Right cardiac atrium (tissue), 5 donors: ENCODE measurements at regions not wholly inside any gene's neighbourhood (a gene's known extent, or its start where the extent isn't known, plus 50 kb on each side); places are given as distances from the start of the nearest gene placed in this dataset.

Source experiments
- ATAC-seq, 2 donors: fragments of 200-7000 bp; cut with Tn5 transposase; one replicate each; pipeline versions ENCODE4 v1.8.0 to v1.9.1; 2020; ENCODE audit warnings: moderate library complexity in 2 of 2, mild to moderate bottlenecking in 1 of 2
- DNase-seq, 3 donors: peaks; one replicate each; pipeline ENCODE4 v3.0.0-alpha.2; 2020
- H3K27ac ChIP-seq: one replicate; pipeline ENCODE4 v1.5.1; 2013; ENCODE audit warnings: mild to moderate bottlenecking, low read length, control low read depth, moderate library complexity
- H3K27me3 ChIP-seq: one replicate; pipeline ENCODE4 v1.6.1; 2013; ENCODE audit not compliant: control insufficient read depth, insufficient read depth
- H3K4me1 ChIP-seq: one replicate; pipeline ENCODE4 v1.6.1; 2013; ENCODE audit warnings: low read length; ENCODE audit not compliant: control insufficient read depth, insufficient read depth
- H3K4me3 ChIP-seq: one replicate; pipeline ENCODE4 v1.5.1; 2013; ENCODE audit warnings: low read length, control low read depth
- H3K9me3 ChIP-seq: one replicate; pipeline ENCODE4 v1.6.1; 2013; ENCODE audit warnings: low read length; ENCODE audit not compliant: control insufficient read depth
- WGBS: extraction: QIAGEN DNeasy Blood & Tissue Kit; methylation state at CpG from one replicate; pipeline ENCODE4 v1.1.7; 2013; 5-methylcytosine and 5-hydroxymethylcytosine counted together
- intact Hi-C, 4 donors: fragments of 100-400 bp; cut with DNase I; formaldehyde crosslinking; loops; one replicate each; pipeline versions ENCODE4 v1.11.0 to v1.14.0; 2022 to 2023
- donor health status: healthy with polysubstance abuse.
- donor health status: DM: no; HTN: yes; CAD: no.
- donor health status: DM: no; HTN: no; CAD: no.
- donor health status: DM: no; HTN: yes; CAD: no; lungs with severe emphysema.
- donor health status: DM: yes; HTN: yes; CAD: no.

DNA sequence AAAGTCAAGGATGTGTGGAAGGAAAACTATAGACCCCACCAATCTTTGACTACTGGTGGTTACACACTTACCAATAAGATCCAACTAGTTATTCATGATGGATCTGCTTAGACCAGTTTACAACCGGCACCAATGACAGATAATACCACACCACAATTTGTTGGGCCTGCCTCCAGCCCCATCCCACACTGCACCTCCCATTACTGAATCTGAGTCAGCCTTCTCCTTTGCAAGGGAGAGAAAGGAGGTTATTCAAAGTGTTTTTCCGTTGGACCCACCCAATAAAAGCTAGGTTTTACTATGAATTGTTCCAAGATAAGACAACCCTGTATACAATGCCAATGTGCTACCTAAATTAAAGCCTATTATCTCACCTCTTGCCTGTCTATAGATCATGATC, 453.5 kb downstream of the MTRR start:
- H3K9me3 ChIP-seq, result peaks cover 3% of the 10 kb centered on the region
- no peaks in the 10 kb centered on the region for H3K27me3 ChIP-seq
- intact Hi-C loops, result no loop called here
- ATAC-seq (no peak), DNase-seq (no peak)
- WGBS, result 74% methylated on average over 2 of the region's 2 CpGs
- no peak overlapping the region for H3K4me3 ChIP-seq
- H3K27ac ChIP-seq, result no peak overlapping the region
- no peaks in the 10 kb centered on the region for H3K4me1 ChIP-seq

DNA sequence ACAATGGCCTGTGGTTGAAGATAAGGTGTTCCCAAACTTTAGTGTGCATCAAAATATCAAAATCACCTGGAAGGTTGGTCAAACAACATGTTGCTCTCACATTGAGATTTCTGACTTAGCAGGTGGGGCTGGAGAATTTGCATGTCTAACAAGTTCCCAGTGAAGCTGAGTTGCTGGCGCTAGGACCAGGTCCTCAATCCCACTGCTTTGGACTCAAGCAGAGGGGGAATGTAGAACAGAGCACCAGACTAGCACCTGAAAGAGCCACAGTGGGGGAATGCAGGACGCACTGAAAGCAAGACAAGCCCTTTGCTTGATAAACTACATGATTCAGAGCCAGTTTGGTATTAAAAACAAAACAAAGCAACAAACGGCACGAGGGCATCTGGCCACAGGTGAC, 458.1 kb downstream of the MTRR start:
- WGBS, result 65% methylated on average over 4 of the region's 4 CpGs
- Histone ChIP-seq H3K27me3 (no peaks in the 10 kb centered on the region), H3K4me1 (no peaks in the 10 kb centered on the region), H3K4me3 (no peak overlapping the region), H3K9me3 (no peaks in the 10 kb centered on the region), H3K27ac (no peak overlapping the region)
- ATAC-seq (no peak), DNase-seq (no peak)
- intact Hi-C loops, result no loop called here

DNA sequence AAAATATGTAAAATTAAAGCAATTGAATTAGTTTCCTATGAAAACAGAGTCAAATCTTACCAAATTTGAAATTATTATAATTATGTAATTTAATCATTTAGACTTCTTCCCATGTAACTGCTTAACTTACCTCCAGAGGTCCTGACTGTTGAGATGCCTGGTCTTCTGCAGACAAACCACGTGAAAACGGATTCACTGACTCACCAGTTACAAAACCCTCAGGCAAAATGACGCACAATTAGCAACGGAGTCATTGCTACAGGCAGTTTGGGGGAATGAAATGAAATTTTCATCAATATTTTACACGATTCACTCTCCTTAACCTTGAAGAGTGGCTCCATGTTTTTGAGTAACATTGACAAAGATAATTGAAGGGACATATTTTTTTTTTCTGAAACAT, 460.8 kb downstream of the MTRR start:
- H3K9me3 ChIP-seq, result peaks cover 2% of the 10 kb centered on the region
- DNase-seq (no peak), ATAC-seq (no peak)
- no peaks in the 10 kb centered on the region for H3K27me3 ChIP-seq
- no peak overlapping the region for H3K27ac ChIP-seq
- no peak overlapping the region for H3K4me3 ChIP-seq
- no peaks in the 10 kb centered on the region for H3K4me1 ChIP-seq
- 74% methylated on average over 5 of the region's 5 CpGs for WGBS
- intact Hi-C loops, result no loop called here

DNA sequence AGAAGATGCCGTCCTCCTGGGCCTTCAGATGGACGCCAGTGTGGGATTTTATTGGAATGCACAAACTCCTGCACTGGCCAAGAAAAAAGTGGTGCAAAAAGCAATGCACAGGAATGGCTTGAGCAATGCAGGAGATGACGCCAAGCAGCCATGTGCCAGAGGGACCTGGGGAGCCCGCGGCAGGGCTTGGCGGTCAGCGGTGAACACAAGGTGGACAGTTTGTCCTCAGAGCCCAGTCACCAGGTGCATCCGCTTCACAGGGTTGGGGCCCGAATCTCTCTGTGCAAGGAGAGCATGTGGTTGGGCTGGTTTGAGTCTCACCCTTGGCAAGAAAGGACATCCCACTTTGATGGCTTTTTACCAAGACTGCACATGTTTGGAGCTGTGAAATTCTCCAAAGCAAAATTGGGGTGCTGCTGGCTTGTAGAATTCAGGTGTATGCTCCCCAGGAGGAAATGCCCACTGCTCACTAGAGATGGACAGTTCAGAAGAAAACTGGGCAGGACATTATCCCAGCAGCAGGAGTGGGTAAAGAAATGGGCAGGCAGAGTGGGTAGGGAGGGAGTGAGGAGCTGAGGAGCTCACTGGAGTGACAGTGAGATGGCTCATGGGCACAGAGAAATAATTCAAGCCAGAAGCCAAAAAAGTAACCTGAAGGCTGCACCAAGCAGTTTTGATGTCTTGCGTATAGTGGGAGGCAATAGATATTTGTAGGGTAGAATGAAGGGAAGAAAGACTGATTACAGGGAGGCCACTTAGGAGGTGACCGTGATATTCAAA, 463.9 kb downstream of the MTRR start:
- Histone ChIP-seq H3K27me3 (no peaks in the 10 kb centered on the region), H3K9me3 (peaks cover 2% of the 10 kb centered on the region), H3K27ac (no peak overlapping the region), H3K4me1 (no peaks in the 10 kb centered on the region), H3K4me3 (no peak overlapping the region)
- DNase-seq (no peak), ATAC-seq (no peak)
- intact Hi-C loops, result no loop called here
- 92% methylated on average over 11 of the region's 11 CpGs for WGBS

DNA sequence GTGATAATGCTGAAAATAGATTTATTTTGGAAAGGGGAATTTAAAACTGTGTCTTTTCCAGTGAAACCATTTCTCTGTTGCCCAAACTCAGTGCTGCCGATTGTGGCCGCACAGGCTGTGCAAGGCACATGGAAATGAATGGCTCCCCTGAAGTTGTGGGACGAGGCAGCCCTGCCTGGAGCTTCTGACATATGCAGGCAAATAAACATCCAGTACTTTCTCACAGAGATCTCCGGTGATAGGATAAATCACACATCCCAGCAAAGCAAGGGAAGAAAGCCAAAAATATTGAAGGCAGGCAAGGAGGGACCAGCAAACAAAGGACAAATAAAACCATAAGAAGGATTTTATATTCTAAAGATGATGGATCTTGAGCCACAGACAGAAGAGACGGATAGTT, 464.5 kb downstream of the MTRR start:
- no peaks in the 10 kb centered on the region for H3K4me1 ChIP-seq
- 63% methylated on average over 5 of the region's 5 CpGs for WGBS
- ATAC-seq, result no peak
- intact Hi-C loops, result no loop called here
- H3K27ac ChIP-seq, result no peak overlapping the region
- no peaks in the 10 kb centered on the region for H3K27me3 ChIP-seq
- no peak for DNase-seq
- H3K4me3 ChIP-seq, result no peak overlapping the region
- peaks cover 2% of the 10 kb centered on the region for H3K9me3 ChIP-seq

DNA sequence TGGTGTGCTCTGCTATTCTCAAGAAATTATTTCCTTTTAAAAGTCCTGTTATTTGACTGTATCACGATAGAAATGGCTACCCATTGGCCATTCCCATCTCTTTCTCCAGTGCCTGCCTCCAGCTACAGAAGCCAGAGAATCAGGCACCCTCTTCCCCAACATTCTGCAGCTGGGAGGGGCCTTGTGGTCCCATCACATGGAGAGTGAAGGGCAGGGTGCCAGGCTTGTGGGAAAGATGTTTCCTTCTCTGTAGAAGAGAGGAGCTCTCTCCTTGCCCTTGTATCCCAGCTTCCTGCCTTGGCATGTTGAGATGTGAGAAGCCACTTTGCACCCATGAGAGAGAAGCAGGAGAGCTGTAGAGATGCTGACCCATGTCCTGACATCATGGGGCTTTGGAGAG, 465.0 kb downstream of the MTRR start:
- H3K27me3 ChIP-seq, result no peaks in the 10 kb centered on the region
- peaks cover 2% of the 10 kb centered on the region for H3K9me3 ChIP-seq
- DNase-seq, result no peak
- no peak for ATAC-seq
- no peak overlapping the region for H3K4me3 ChIP-seq
- no peaks in the 10 kb centered on the region for H3K4me1 ChIP-seq
- intact Hi-C loops, result no loop called here
- no peak overlapping the region for H3K27ac ChIP-seq
- 63% methylated on average over 1 of the region's 1 CpG for WGBS

DNA sequence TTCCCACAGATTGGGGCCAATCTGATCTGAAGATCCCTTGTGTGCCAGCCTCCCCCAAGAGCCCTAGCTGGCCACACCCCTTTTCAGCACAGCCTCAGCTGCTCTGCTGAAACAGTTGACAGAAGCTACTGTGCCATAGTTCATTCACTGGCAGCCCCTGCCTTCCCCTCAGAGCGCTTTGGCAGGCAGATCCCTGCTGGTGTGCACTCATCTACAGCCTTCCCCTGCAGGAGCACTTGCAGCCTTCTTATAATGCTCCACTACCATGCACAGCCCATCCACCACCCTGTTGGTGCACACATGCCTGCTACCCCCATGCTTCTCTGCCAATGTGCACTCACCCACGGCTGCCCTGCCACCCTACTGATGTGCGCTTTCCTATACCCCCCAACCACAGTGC, 471.3 kb downstream of the MTRR start:
- ATAC-seq, result peak in 1 of 2 donors; percentile 11
- no peaks in the 10 kb centered on the region for H3K27me3 ChIP-seq
- intact Hi-C loops, result no loop called here
- no peak overlapping the region for H3K4me3 ChIP-seq
- WGBS, result 77% methylated on average over 3 of the region's 3 CpGs
- DNase-seq, result no peak
- H3K9me3 ChIP-seq, result no peaks in the 10 kb centered on the region
- no peak overlapping the region for H3K27ac ChIP-seq
- H3K4me1 ChIP-seq, result no peaks in the 10 kb centered on the region

DNA sequence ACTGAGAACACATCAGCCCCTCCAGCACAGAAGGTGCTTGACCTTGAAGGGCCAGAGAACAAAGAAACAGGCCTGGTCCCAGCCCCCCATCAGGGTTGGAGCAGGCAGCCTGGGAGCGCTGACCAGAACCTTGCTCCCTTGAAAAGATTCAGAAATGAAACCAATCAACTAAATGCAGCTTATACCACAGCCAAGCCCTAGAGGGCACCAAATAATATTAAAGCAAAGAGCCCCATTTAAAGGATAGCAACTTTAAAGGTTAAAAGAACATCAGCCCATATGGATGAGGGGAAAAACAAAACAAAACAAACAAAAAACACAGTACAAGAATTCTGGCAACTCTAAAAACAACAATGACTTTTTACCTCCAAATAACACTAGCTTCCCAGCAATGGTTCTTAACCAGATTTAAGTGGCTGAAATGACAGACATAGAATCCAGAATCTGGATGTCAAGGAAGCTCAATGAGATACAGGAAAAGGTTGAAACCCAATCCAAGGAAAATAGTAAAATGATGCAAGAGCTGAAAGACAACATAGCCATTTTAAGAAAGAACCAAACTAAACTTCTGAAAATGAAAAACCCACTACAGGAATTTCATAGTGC, 471.9 kb downstream of the MTRR start:
- no peaks in the 10 kb centered on the region for H3K9me3 ChIP-seq
- intact Hi-C loops, result no loop called here
- DNase-seq (no peak), ATAC-seq (peak; percentile 14)
- no peak overlapping the region for H3K4me3 ChIP-seq
- H3K27ac ChIP-seq, result no peak overlapping the region
- H3K27me3 ChIP-seq, result no peaks in the 10 kb centered on the region
- 62% methylated on average over 1 of the region's 1 CpG for WGBS
- H3K4me1 ChIP-seq, result no peaks in the 10 kb centered on the region

DNA sequence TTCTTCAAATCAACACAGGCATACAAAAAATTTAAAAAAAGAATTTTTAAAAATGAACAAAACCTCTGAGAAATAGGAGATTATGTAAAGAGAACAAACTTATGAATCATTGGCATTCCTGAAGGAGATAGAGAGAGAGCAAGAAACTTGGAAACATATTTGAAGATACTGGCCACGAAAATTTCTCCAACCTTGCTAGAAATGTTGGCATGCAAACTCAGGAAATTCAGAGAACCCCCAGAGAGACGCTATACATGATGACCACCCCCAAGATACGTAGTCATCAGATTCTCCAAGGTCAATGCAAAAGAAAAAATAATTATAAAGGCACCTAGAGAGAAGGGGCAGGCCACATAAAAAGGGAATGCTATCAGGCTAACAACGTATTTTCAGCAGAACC, 472.5 kb downstream of the MTRR start:
- H3K27ac ChIP-seq, result no peak overlapping the region
- intact Hi-C loops, result no loop called here
- H3K4me3 ChIP-seq, result no peak overlapping the region
- ATAC-seq (no peak), DNase-seq (no peak)
- H3K27me3 ChIP-seq, result no peaks in the 10 kb centered on the region
- no peaks in the 10 kb centered on the region for H3K9me3 ChIP-seq
- H3K4me1 ChIP-seq, result no peaks in the 10 kb centered on the region
- 67% methylated on average over 4 of the region's 4 CpGs for WGBS

DNA sequence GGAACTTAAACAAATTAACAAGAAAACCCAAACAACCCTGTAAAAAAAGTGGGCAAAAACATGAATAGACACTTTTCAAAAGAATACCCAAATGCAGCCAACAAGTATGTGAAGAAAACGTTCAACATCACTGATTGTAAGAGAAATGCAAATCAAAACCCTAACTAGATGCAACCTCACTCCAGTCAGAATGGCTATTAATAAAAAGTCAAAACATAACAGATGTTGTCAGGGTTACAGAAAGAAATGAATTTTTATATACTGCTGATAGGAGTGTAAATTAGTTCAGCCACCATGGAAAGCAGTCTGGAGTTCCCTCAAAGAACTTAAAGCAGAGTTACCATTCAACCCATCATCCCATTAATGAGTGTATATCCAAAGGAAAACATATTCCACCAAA, 479.0 kb downstream of the MTRR start:
- no peak overlapping the region for H3K27ac ChIP-seq
- H3K4me1 ChIP-seq, result no peaks in the 10 kb centered on the region
- H3K4me3 ChIP-seq, result no peak overlapping the region
- 41% methylated on average over 1 of the region's 1 CpG for WGBS
- DNase-seq (no peak), ATAC-seq (no peak)
- intact Hi-C loops, result no loop called here
- H3K9me3 ChIP-seq, result no peaks in the 10 kb centered on the region
- H3K27me3 ChIP-seq, result no peaks in the 10 kb centered on the region

DNA sequence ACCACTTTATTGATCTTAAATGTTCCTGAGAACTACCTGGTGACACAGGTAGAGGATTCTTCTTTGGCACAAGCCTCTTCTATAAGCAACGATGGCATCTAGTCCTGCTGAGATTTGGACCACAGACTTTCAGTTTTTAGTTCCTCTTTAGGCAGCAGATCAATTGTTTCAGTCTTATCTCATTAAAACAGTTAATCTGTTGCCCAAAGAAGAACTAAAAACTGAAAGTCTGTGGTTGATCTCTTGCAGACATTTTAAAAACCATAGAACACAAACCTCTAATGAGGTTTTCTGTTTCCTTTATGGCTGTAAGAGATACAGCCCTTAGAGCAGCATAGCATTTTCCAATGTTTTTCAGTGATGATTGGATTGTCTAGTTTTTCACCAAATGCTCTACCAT, 480.9 kb downstream of the MTRR start:
- Histone ChIP-seq H3K27ac (no peak overlapping the region), H3K4me1 (no peaks in the 10 kb centered on the region), H3K9me3 (no peaks in the 10 kb centered on the region), H3K4me3 (no peak overlapping the region), H3K27me3 (no peaks in the 10 kb centered on the region)
- WGBS, result 61% methylated on average over 1 of the region's 1 CpG
- intact Hi-C loops, result no loop called here
- ATAC-seq, result no peak
- DNase-seq, result no peak
